Stimulated activated CD4-positive, alpha-beta T cell treated with anti-CD3 and anti-CD28 coated beads, Interleukin-4, amount 100 ng/mL, for 24 hours (primary cell): ENCODE measurements at regions not wholly inside any gene's neighbourhood (a gene's known extent, or its start where the extent isn't known, plus 50 kb on each side); places are given as distances from the start of the nearest gene placed in this dataset.
"Not testable (repeated sequence)": the region's sequence is repeated elsewhere in the genome, so short reads cannot be mapped to it uniquely, and the experiment has no call there.

Experiments used
- DNase-seq: peaks from one replicate; pipeline ENCODE4 v3.0.0-alpha.2; 2020

DNA sequence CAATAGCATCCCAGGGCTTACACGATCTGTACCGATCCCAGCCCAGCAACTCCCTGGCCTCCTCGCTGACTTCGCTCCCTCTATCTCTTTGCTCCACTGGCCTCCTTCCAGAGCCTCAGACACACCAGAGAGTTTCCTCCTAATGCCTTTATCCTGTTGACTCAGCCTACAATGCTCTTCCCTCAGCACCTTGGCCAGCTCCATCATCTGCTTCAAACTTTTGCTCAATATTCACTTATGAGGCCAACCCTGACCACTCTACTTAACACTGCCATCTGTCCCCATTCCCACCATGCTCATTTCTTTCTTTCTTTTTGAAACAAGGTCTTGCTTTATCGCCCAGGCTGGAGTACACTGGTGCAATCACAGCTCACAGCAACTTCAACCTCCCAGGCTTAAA is 180.9 kb downstream of the CEP170 start:
- not testable (repeated sequence) for DNase-seq

DNA sequence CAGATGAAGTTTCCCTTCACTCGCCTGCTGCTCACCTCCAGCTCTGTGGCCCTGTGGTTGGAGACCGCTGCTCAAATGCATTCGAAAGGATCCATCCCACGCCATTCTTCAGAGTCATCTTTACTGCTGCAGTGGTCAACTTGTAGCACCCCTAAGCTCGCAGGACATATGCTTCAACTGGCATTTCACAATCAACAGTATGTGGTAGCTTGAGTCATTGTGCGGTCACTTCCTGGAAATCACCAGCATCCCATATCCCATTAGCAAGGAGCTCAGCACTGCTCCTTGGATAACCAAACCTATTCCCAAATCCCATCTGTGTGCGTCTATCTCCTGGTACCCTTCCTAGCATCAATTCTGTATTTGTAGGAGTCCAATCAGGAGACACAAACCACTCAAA is 188.0 kb downstream of the CEP170 start:
- not testable (repeated sequence) for DNase-seq

DNA sequence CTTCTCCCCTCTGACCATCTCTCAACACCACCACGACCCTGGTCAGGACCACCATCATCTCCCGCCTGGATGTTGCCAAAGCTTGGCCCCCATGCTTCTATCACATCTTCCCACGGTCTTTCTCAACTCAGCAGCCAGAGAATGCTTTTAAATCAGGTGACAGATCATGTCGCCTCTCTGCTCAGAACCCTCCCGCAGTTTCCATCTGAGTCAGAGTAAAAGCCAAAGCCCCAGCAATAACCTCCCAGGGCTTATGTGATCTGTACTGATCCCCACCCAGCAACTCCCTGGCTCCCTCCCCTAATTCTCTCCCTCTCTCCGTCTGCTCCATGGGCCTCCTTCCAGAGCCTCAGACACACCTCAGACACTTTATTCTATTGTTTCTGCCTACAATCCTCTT is 193.1 kb downstream of the CEP170 start:
- DNase-seq = not testable (repeated sequence)

DNA sequence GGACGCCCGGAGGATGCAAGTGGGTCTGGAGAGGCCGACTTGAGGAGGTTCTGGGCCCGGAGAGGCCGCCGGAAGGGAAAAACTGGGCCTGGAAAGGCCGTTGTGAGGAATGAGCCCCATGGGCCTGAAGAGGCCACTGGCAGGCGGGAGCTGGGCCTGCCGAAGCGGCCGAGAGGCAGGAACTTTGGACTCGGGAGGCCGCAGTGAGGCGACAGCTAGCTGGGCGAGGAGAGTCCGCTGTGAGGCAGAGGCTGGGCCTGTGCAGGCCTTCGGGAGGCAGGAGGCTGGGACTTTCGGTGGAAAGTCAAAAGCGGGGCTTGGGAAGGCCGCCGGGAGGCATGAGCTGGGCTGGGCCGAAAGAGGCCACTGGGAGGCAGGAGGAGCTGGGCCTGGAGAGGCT is 199.6 kb downstream of the CEP170 start:
- not testable (repeated sequence) for DNase-seq

DNA sequence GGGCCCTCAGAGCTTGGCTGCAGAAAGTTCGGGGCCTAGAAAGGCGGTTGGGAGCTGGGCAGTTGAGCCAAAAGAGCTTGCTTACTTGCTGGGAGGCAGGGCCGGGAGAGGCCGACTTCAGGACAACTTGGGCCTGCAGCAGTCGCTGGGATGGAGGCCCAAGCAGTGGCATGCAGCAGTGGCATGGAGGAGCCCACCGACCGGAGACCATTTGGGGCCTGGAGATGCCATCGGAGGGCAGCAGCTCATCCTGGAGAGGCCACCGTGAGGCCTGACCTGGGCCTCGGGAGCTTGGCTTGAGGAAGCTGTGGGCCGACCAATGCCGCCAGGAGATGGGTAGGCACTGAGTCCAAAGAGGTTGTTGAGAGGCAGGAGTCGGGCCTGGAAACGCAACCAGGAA is 200.0 kb downstream of the CEP170 start:
- DNase-seq = not testable (repeated sequence)

DNA sequence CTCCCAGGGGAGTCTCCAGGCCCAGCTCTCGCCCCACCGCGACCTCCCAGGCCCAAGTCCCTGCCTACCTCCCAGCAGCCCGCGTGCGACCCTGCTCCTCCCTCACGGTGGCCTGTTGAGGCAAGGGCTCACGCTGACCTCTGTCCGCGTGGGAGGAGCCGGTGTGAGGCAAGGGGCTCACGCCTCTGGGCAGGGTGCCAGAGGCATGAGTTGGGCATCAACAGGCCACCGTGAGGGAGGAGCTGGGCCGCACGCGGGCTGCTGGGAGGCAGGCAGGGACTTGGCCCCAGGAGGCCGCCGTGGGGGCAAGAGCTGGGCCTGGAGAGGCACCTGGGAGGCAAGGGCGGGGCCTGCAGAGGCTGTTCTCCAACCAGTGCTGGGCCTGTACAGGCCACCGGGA is 200.4 kb downstream of the CEP170 start:
- not testable (repeated sequence) for DNase-seq

DNA sequence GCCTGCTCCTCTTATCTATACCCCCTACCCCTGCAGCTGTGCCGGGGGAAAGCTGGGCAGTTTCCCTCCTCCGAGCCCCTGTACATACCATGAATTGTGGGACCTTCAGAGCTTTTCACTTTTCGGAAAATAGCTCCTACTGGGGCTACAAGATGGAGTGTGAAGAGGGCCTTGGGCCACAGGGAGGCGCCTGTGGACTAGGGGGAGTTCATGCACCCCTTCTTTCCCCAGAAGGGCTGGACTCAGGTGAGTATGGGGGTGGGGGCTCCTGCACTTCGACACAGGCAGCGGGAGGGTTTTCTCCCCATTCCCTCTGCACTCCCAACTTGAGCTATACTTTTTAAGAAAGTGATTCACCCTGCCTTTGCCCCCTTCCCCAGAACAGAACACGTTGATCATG is 202.0 kb downstream of the CEP170 start:
- DNase-seq = not testable (repeated sequence)

DNA sequence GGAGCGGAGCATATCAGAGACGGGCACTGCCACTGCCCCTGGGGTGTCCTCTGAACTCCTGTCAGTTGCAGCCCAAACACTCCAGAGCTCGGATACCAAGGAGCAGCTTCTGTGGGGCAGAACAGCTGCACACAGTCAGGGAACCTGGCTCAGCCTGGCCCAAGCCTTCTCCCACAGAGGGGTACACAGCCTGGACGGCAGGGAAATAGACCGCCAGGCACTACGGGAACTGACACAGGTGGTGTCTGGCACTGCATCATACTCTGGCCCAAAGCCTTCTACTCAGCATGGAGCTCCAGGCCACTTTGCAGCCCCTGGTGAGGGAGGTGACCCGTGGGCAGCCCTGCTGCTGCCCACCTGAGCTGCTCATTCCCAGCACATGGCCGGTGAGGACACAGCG is 204.5 kb downstream of the CEP170 start:
- not testable (repeated sequence) for DNase-seq

DNA sequence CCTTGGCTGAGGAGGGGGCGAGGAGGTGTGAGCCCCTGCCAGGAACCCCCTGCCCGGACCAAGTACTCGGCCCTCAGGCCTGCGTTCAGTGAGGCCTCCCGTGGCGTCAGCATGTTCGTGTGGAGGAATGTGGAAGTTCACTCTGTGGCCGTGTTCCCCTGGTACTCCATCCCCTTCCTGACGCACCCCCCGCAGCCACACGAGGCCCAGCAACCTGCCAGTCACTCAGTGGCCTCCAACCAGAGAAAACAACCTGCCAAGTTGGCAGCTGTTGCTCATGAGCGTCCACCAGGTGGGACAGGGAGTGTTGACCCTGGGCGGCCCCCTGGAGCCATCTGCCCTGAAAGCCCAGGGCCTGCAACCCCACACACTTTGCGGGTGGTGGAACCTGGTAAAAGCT is 205.4 kb downstream of the CEP170 start:
- not testable (repeated sequence) for DNase-seq

DNA sequence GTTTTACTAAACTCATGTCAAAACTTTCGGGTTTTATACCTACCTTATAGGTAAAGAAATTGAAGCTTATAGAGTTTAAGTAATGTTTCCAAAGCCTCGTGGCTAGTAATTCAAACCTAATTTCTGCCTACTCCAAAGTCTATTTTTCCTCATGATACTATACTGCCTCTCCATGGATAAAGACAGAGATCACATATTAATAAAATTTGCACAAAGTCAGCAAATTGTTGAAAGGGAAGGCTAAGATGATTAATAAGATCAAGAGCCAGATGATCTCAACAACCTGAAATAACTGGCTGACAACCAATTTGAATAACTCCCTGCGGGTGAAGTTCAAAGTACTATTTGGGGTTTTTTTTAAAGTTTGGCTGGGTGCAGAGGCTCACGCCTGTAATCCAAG is 233.7 kb downstream of the CEP170 start:
- not testable (repeated sequence) for DNase-seq

DNA sequence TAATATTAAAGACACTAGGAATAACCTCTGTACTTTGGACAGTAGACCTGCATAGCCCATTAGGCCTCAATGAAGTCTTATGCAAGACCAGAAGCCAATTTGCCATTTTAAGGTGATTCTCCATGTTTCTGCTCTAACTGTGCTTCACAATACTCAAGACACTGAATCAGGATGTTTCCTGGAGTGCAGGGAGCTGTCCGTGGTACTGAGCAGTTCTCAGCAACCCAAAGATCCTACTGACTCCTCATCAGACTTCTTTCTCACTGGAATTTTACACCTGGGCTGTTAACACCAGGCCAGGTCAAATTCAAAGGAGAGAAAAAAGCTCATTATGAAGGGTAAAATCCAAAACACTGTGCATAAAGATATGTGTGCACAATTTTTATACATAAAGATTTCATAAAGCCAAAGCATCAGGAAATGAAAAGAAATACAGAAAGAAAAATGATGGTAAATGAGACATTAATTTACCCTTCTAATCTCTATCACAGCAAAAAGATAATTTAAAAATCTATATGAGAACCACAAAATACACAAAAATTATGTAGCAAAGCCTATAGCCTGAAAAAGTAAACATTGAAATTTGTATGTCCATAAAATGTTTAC is 235.9 kb downstream of the CEP170 start:
- DNase-seq = peak; percentile 31

DNA sequence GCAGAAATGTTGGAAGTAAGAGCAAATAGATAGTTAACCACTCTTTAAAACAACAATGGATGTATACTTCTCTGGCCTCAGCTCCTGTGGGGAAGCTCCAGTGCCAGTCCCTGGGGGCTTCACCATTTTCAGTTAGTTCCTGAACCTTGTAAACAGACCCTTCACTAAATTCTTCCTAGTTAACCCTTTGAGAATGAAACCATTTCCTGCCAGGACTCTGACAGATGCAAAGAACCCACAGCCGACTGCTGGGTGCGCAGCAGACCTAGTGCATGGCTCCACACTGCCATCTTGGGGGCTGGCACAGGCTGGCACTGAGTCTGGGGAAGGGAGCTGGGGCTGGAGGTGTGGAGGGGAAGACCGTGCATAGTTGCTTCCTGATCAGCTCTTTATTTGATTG is 244.4 kb downstream of the CEP170 start:
- DNase-seq = not testable (repeated sequence)

DNA sequence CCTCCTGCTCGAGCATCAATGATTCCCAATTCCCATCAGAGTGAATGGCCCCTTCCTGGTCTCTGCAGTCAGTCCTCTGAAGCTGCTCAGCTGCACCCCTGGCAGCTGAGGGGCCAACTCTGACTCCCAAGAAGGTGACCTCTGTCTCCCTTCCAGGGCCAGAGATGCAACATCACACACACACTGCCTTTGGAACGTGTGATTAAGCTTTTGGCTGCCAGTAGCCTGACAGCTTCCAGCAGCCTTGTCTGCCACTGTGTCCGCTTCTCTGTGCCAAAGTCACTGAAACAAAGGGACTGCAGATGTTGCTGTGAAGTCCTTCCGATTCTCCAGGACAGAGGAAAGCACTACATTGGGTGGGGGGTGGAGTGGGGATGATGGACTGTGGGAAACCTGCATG is 254.1 kb downstream of the CEP170 start:
- not testable (repeated sequence) for DNase-seq

DNA sequence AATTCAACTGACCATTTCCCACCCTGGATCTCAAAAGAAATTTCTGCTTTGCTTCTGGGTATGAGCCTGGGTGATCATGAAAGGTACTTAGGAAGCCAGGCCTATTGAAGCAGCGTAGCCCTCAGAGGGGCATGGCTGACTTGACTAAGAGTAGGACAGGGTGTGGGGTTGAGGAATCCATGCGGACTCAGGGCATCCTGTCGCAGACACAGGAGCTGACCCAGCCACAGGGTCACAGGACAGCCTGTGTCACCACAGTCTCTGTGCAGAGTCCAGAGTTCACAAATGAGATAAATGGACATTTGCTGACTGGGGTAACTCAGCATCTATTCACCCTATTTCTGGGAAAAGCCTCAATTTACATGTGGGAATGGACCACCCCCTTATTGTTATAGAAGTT is 262.3 kb downstream of the CEP170 start:
- not testable (repeated sequence) for DNase-seq

DNA sequence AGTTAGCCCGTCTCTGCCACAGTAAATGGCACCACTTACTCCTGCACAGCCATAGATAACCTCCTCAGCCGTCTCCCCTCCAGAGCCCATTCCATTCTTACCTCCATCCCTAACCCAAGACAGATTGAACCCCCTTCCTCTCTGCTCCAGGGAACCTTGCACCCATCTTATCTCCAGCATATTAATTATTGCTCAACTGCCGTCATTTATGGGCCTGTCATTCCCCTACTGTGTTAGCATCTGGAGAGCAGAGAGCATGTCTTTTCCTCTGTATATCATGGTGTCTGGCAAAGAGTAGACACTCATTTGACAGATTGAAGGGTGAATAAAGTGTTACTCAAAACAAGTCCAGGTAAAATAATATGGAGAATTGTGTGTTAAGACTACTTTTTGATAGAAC is 270.0 kb downstream of the CEP170 start:
- not testable (repeated sequence) for DNase-seq

DNA sequence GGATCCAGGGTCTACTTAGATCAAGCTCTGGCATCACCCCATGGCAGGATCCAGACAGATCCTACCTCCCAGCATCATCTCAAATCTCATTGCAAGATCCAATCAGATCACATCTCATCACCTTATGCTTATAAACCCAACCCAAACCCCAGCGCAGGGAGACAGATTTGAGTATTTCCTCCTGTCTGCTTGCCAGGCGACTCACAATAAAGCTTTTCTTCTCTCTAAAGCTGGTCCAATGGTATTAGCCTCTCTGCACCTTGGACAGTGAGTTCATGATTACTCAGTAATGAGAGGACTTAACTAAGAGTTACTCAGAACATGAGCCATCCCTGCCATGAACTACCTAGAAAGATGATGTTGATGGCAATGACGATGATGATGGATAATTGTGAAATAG is 281.7 kb downstream of the CEP170 start:
- DNase-seq = not testable (repeated sequence)

DNA sequence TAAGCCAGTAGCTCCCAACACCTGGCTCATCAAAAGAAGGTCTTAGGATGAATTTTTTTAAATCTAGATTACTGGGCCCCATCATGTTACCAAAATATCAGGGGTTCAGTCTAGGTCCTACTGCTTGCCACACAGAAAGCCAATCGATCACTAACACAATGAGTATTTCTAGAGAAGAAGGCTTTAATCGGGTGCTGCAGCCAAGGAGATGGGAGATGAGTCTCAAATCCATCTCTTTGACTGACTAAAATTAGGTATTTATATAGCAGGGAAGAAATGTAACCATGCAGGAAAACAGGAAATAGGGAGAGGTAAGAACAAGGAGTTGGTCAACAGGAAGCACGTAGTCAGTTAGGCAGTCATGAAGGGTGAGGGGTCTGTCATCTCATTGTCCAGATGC is 288.2 kb downstream of the CEP170 start:
- DNase-seq = no peak

DNA sequence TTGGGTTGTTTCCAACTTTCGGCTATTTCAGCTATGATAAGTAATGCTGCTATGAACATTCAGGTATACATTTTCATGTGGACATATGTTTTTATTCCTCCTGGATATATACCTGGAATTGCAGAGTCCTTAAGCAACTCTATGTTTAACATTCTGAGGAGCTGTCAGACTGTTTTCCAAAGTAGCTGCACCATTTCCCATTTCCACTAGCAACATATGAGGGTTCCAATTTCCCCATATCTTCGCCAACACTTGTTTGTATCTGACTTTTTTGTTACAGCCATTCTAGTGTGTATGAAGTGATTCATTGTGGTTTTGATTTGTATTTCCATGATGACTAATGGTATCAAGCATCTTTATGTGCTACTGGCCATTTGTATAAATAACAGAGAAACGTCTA is 295.7 kb downstream of the CEP170 start:
- not testable (repeated sequence) for DNase-seq

DNA sequence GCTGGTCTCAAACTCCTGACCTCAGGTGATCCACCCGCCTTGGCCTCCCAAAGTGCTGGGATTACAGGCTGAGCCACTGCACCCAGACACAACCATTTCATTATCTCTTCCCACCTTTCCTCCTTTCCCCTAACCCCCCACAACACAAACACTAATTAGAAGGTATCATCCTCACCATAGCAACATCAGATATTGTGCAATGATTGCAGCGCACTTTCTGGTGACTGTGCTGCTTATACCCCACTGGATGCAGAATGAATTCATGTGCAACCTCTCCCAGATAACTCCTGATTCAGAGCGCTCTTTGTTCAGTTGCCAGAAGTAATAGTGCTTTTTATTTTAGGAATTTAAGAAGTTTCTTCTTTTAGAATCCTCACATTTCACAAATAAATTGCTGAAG is 300.1 kb downstream of the CEP170 start:
- not testable (repeated sequence) for DNase-seq

DNA sequence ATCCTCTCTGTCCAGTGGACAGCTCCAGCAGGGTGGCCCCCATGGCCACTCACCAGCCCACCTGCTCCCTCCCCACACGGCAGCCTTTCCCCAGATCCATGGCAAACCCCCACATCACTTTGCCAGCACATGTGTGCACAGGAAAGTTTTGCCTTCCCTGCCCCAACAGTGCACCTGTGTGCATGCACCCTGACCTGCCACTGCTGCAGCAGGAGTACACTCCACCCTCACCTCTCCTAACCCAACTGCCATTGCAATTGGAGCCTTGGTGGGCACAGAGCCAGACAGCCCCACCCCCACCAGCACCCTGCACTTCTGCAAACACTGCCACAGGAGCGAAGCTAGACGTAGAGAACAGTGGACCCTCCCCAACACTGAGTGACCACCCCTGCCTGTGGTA is 308.9 kb downstream of the CEP170 start:
- DNase-seq = no peak

DNA sequence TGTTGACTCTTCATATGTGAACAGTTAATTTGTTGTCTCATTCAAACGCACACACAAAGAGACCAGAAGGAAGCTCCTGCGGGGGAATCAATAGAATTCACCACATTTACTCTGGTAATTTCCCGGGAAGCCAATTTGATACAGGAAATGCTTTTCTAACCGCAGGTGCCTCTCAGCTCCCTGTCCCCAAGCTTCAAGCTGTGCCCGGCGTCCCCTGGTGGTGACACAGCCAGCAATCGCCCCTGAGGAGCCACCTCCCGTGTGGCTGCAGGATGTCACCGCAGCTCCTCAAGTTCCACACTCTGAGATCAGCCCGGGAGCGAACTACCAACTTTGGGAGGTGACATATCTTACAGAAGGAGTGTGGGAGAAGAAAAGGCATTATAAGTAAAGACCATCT is 318.4 kb downstream of the CEP170 start:
- not testable (repeated sequence) for DNase-seq

DNA sequence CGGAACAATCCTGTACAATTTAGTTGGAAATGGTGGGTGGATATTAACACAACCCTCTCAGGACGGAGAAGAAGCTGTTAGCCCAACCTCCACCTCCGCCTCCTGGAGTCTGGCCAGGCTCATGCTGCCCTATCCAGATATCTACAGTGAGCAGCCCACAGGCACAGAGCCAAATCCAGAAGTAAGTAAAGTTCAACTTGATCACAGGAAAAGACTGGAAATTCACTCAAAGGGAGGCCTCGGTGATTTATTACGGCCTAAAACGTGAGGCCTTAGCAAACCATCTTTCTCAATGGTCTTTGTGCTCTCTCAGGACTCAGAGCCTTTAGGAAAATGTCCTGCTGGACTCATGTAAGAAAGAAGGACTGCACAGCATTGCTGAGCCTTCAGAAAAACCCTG is 330.4 kb downstream of the CEP170 start:
- not testable (repeated sequence) for DNase-seq

DNA sequence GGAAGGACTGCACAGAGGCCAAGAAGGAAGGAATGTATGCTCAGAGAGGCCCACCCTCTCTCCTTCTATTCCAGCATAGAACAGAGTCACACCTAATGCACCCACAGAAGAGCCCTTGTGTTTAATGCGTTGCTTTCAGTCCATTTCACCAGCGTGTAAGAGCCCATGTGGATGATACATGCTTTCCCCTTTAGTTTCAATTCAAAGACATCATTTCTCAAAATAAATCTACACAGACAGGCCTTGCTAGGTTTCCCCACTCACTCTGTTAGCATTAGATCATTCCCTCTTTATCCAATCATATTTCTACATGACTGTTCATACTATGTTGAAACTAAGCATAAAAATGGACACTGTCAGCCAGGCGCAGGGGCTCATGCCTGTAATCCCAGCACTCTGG is 331.5 kb downstream of the CEP170 start:
- DNase-seq = not testable (repeated sequence)

DNA sequence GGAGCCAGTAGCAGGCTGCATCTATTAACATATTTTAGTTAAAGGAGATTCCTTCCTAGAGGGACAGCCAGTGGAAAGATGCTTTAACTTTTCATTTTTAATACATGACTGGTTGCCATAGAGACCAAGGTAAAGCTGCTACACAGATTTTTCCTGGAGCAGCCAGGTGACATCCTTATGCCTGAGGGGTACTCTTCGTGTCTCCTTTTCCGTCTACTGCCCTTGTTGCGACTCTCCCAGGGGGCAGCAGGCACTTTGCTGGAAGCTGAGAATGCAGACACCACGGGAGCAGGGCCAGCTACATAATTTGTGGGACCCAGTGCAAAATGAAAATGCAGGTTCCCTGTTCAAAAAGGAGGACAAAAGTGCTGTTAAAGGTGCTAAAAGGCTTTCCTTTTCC is 340.4 kb downstream of the CEP170 start:
- not testable (repeated sequence) for DNase-seq

DNA sequence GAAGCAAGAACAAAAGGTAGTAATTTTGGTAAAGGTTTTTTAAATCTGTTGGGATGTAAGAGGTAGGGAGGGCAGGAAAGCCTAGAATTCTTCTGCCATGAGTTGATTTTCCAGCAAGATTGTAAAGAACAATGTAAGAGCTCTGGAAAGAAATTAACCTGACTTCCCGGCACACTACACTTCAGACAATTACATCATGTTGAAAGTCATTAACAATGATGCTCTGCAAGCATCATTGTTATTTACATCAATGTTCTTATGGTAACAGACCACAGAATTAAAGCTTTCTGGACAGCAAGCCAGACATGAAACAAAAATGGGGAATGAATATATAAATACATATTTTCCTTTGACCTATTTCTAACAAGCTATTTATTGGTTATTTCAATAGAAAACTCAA is 342.2 kb downstream of the CEP170 start:
- not testable (repeated sequence) for DNase-seq
